ENCODE measurements at regions not wholly inside any gene's neighbourhood (a gene's known extent, or its start where the extent isn't known, plus 50 kb on each side); places are given as distances from the start of the nearest gene placed in this dataset.
"Not testable (repeated sequence)": the region's sequence is repeated elsewhere in the genome, so short reads cannot be mapped to it uniquely, and the experiment has no call there.

GRCh38 chr13:110976785-110977184 lies 61.9 kb upstream of the ANKRD10 start:
- DNase-seq, result no peak
- intact Hi-C loops (cut with DNase I), result no loop called here

DNA sequence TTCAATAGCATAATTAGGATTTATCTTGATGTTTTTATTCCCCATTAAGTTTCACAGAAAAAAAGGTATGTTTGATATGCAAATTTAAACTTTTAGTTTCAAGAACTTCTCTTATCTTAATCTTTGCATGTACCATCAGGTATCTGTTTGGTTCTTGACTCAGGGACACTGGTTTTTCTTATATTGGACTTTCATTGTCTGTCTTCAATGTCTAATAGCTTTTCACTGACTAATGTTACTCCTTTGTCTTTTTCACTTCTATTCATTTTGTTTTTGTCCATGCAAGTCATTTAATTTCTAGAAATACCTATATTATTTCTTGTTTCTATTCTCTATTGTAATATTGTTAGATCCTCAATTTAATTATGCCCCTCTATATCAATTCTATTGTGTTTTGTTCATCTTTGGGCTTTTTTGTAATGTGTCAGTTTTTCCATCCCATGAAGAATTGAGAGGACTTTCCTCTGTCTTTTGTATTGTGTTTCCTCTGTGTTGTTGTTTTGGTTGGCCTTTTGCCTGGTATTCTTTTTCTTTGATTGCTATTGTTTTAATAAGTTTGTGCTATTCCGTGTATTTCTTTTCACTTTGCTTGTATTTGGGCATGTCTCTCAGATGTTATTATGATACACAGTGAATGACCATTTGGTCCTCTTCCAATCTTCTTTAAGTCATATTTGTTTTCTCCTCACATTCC lies 58.3 kb upstream of the ANKRD10 start:
- intact Hi-C loops (cut with DNase I), result no loop called here
- DNase-seq, result no peak

GRCh38 chr13:110971486-110971885 lies 56.6 kb upstream of the ANKRD10 start:
- intact Hi-C loops (cut with DNase I), result no loop called here
- DNase-seq, result no peak

- intact Hi-C loops (cut with DNase I); DNase-seq: not testable (repeated sequence)
Observed at GRCh38 chr13:110967156-110967855, 52.4 kb upstream of the ANKRD10 start.

- DNase-seq, result no peak
- intact Hi-C loops (cut with DNase I), result no loop called here
Observed at GRCh38 chr13:110965755-110966134, 50.9 kb upstream of the ANKRD10 start.

DNA sequence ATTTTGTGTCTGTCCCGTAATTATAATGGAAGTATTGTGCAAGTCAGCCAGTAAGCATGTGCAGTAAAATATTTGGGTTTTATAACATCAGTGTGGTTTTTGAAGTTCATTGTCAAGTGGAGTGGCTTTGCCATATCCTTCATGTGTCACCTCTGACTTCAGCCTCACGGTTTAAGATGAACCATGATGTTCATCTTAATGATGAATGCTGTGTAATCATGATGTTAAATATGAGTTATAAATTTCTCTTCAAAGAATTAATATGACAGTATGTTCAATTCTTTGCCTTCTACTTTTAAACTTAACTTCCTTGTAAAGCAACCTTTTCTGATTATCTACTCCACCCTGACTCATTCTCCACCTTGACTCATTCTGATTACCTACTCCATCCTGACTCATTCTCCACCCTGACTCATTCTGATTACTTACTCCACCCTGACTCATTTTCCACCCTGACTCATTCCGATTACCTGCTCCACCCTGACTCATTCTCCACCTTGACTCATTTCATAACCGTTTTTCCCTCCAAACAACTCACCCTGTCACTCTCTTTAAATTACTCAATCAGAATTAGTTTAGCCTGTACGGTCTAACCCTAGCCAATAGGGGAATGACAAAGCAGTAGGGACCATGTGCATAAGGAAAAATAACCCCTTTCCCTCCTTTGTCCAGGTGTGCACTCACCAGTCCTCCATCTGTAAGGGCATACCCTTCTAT lies 50.3 kb upstream of the ANKRD10 start:
- peak in 22 of 42 donors; percentile 6 to 78 (median 32) for DNase-seq

More for the DNA sequence above, 50.3 kb upstream of the ANKRD10 start:
- intact Hi-C loops (cut with DNase I), result no loop called here
